A673 (cell line): ENCODE measurements at regions not wholly inside any gene's neighbourhood (a gene's known extent, or its start where the extent isn't known, plus 50 kb on each side); places are given as distances from the start of the nearest gene placed in this dataset.

Experiments used
- BruUV-seq: library from RNA; stranded (reverse); fragments of 400-500 nt; replicated peaks from 2 replicates; lab custom pipeline; 2021; lab: Mats Ljungman, UMichigan
- CTCF ChIA-PET: fragments of 300-600 bp; sonication (Branson Sonifier 250); formaldehyde crosslinking; loops from one replicate; lab custom pipeline; 2022; ENCODE audit warnings: antibody characterized with exemption; lab: Charles Lee
- POLR2A ChIA-PET: fragments of 300-600 bp; sonication (Branson Sonifier 250); formaldehyde crosslinking; loops from one replicate; lab custom pipeline; 2022; ENCODE audit warnings: antibody characterized with exemption; ENCODE audit not compliant: low non-redundant PET; lab: Charles Lee
- DNase-seq: peaks from one replicate; pipeline ENCODE4 v3.0.0-alpha.2; 2015; ENCODE audit warnings: low spot score
- H3K27ac ChIP-seq: fragments of 200-600 bp; sonication (generic); 2 replicates; pipeline ENCODE4 v1.5.1; 2016; ENCODE audit warnings: mixed run types, low read depth, mild to moderate bottlenecking, mixed read lengths, antibody characterized with exemption, low read length; ENCODE audit not compliant: poor library complexity, severe bottlenecking
- H3K27me3 ChIP-seq: fragments of 200-600 bp; sonication (generic); replicated peaks from 2 replicates; pipeline ENCODE4 v1.6.1; 2017; ENCODE audit warnings: mixed run types, low read depth, mild to moderate bottlenecking, mixed read lengths, antibody characterized with exemption, low read length; ENCODE audit not compliant: insufficient read depth, poor library complexity
- H3K36me3 ChIP-seq: fragments of 200-600 bp; sonication (generic); 2 replicates; pipeline ENCODE4 v1.6.1; 2016; ENCODE audit warnings: mixed run types, mild to moderate bottlenecking, mixed read lengths, antibody characterized with exemption, low read length; ENCODE audit not compliant: insufficient read depth, poor library complexity, severe bottlenecking
- H3K4me1 ChIP-seq: fragments of 200-600 bp; sonication (generic); 2 replicates; pipeline ENCODE4 v1.6.1; 2017; ENCODE audit warnings: mixed run types, mild to moderate bottlenecking, mixed read lengths, antibody characterized with exemption, low read length; ENCODE audit not compliant: insufficient read depth, poor library complexity, severe bottlenecking
- H3K4me3 ChIP-seq: fragments of 200-600 bp; sonication (generic); 2 replicates; pipeline ENCODE4 v1.5.1; 2016; ENCODE audit warnings: low read depth, mixed run types, mild to moderate bottlenecking, mixed read lengths, low read length; ENCODE audit not compliant: poor library complexity, severe bottlenecking
- H3K9me3 ChIP-seq: fragments of 200-600 bp; sonication (generic); 2 replicates; pipeline ENCODE4 v1.6.1; 2016; ENCODE audit warnings: mixed run types, low read depth, mild to moderate bottlenecking, mixed read lengths, antibody characterized with exemption, low read length; ENCODE audit not compliant: poor library complexity, severe bottlenecking
- CTCF ChIP-seq: fragments of 300-800, 200-600 bp; sonication (generic); conservative IDR thresholded peaks from 2 replicates; pipeline ENCODE4 v1.5.1; 2017; ENCODE audit warnings: low read depth, mild to moderate bottlenecking, antibody characterized with exemption, low read length, moderate library complexity, mixed read lengths
- EZH2 ChIP-seq: fragments of 200-600 bp; sonication (generic); IDR thresholded peaks from 2 replicates; pipeline ENCODE4 v1.6.1; 2017; ENCODE audit warnings: borderline replicate concordance, low read depth, mild to moderate bottlenecking, mixed read lengths, antibody characterized with exemption, low read length; ENCODE audit not compliant: poor library complexity, severe bottlenecking
- intact Hi-C: fragments of 100-400 bp; cut with micrococcal nuclease; formaldehyde crosslinking; loops from one replicate; pipeline ENCODE4 v1.10.0; 2022; ENCODE audit not compliant: unreplicated experiment

GRCh38 chr14:83993545-83993944, 1536.4 kb upstream of the FLRT2 start:
- TF ChIP-seq CTCF (no peak), EZH2 (no peak)
- intact Hi-C loops = no loop called here
- POLR2A ChIA-PET = no interaction called here
- CTCF ChIA-PET = no interaction called here
- Histone ChIP-seq H3K27me3 (no peaks in the 10 kb centered on the region), H3K4me1 (no peaks in the 10 kb centered on the region), H3K9me3 (no peaks in the 10 kb centered on the region), H3K27ac (no peak overlapping the region), H3K36me3 (no peaks in the 10 kb centered on the region), H3K4me3 (no peak overlapping the region)
- no peak for DNase-seq
- BruUV-seq = no TSS peak

GRCh38 chr14:83994020-83994419, 1535.9 kb upstream of the FLRT2 start:
- no peaks in the 10 kb centered on the region for H3K4me1 ChIP-seq
- no peak overlapping the region for H3K4me3 ChIP-seq
- POLR2A ChIA-PET = no interaction called here
- TF ChIP-seq EZH2 = no peak
- no peak for TF ChIP-seq CTCF
- no peak for DNase-seq
- no peaks in the 10 kb centered on the region for H3K27me3 ChIP-seq
- intact Hi-C loops = no loop called here
- no peaks in the 10 kb centered on the region for H3K36me3 ChIP-seq
- no TSS peak for BruUV-seq
- CTCF ChIA-PET = no interaction called here
- no peak overlapping the region for H3K27ac ChIP-seq
- no peaks in the 10 kb centered on the region for H3K9me3 ChIP-seq

- H3K27ac ChIP-seq = no peak overlapping the region
- no TSS peak for BruUV-seq
- H3K36me3 ChIP-seq = no peaks in the 10 kb centered on the region
- peaks cover 6% of the 10 kb centered on the region for H3K4me1 ChIP-seq
- CTCF ChIA-PET = no interaction called here
- DNase-seq = no peak
- POLR2A ChIA-PET = no interaction called here
- H3K4me3 ChIP-seq = no peak overlapping the region
- TF ChIP-seq EZH2 (no peak), CTCF (no peak)
- no peaks in the 10 kb centered on the region for H3K9me3 ChIP-seq
- intact Hi-C loops = loop anchor here (5.0 kb wide), 1 partner anchor 1531 kb away; the partner anchor contains the start of gene FLRT2
- no peaks in the 10 kb centered on the region for H3K27me3 ChIP-seq
Observed at GRCh38 chr14:84001023-84001422, 1528.9 kb upstream of the FLRT2 start.
